Activated CD4-positive, alpha-beta memory T cell treated with anti-CD3 and anti-CD28 coated beads, Interleukin-2, amount 10 ng/mL, durations not matched to agents 7 days and 5 days (primary cell): ENCODE measurements at regions not wholly inside any gene's neighbourhood (a gene's known extent, or its start where the extent isn't known, plus 50 kb on each side); places are given as distances from the start of the nearest gene placed in this dataset.

ENCODE experiments used
- CTCF ChIA-PET: fragments of 350-600 bp; sonication (Branson Sonifier 250); formaldehyde crosslinking; loops from one replicate; lab custom pipeline; 2021; ENCODE audit warnings: antibody characterized with exemption, inconsistent platforms; lab: Charles Lee
- POLR2A ChIA-PET: fragments of 350-600 bp; sonication (Branson Sonifier 250); formaldehyde crosslinking; loops from one replicate; lab custom pipeline; 2021; ENCODE audit warnings: antibody characterized with exemption; lab: Charles Lee
- DNase-seq: peaks from one replicate; pipeline ENCODE4 v3.0.0-alpha.2; 2020
- H3K27ac Mint-ChIP-seq: one replicate; pipeline ENCODE4 v1.8.0; 2021; ENCODE audit warnings: mild to moderate bottlenecking, mixed read lengths
- H3K27me3 Mint-ChIP-seq: one replicate; pipeline ENCODE4 v1.8.0; 2021; ENCODE audit warnings: mixed read lengths
- H3K36me3 Mint-ChIP-seq: one replicate; pipeline ENCODE4 v1.8.0; 2021; ENCODE audit warnings: low read depth, mixed read lengths
- H3K4me1 Mint-ChIP-seq: one replicate; pipeline ENCODE4 v1.8.0; 2021; ENCODE audit warnings: mixed read lengths
- H3K4me3 Mint-ChIP-seq: one replicate; pipeline ENCODE4 v1.8.0; 2021; ENCODE audit warnings: mild to moderate bottlenecking, mixed read lengths
- H3K9me3 Mint-ChIP-seq: one replicate; pipeline ENCODE4 v1.8.0; 2021; ENCODE audit warnings: mixed read lengths

DNA sequence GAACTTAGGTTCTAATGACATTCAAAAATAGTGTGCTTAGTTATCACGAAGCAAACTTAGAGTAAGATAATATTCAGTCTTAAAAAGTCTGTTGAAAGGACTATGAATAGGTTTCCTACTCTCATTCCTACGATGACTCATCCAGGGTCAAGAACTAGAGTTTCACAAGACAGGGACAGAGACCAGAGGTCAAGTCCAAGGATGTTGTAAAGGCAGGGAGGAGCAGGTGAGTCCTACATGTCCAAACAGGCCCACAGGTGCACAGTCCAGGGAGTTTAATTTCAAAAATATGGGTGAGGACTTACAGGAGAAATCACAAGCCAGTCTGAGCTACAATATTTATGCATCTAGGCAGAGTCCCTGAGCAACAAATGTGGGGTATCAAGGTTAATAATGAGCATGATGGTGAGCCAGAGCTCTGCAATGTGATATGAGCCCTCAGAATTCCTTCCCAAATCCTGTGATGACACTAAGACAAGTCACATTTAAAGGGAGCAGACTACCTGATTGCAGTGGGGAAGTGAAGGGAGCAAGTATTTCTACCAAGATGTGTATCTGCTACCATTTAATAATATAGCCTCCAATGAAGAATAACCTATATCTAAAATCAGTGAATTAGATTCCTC, 100.0 kb upstream of the NRIP1 start:
- H3K4me1 Mint-ChIP-seq: no peaks in the 10 kb centered on the region
- H3K27me3 Mint-ChIP-seq: peaks cover 2% of the 10 kb centered on the region
- H3K27ac Mint-ChIP-seq: no peak overlapping the region
- POLR2A ChIA-PET: no interaction called here
- H3K36me3 Mint-ChIP-seq: no peaks in the 10 kb centered on the region
- H3K4me3 Mint-ChIP-seq: no peak overlapping the region
- H3K9me3 Mint-ChIP-seq: no peaks in the 10 kb centered on the region
- CTCF ChIA-PET: interaction anchor here (1.4 kb wide), 1 partner anchor 318 kb away, joined by 3 read pairs; no protein-coding TSS in a partner anchor
- DNase-seq: no peak

- ChIA-PET POLR2A (no interaction called here), CTCF (no interaction called here)
- no peaks in the 10 kb centered on the region for H3K9me3 Mint-ChIP-seq
- H3K4me1 Mint-ChIP-seq: no peaks in the 10 kb centered on the region
- H3K36me3 Mint-ChIP-seq: no peaks in the 10 kb centered on the region
- no peak for DNase-seq
- no peaks in the 10 kb centered on the region for H3K27me3 Mint-ChIP-seq
- H3K4me3 Mint-ChIP-seq: no peak overlapping the region
- no peak overlapping the region for H3K27ac Mint-ChIP-seq
These were observed 105.8 kb upstream of the NRIP1 start for GRCh38 chr21:15170614-15171013.

DNA sequence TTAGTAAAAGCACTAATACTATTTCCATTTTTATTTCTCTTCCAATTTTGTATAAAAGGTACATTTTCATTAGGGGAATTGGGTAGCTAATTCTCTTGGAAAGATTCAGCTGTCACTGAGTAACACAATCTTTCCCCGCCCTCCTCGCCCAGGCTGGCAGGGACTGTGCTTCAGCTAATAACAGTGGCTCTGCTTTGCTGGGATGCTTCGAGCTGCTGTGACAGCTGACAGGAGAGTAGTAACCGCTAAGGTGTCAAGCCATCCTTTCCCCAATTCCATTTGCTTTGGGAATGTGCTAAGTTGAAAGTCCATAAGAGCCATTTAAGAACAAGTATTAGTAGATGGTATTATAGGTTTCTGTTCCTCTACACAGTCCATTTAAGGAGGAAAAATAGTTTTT, 106.7 kb upstream of the NRIP1 start:
- H3K9me3 Mint-ChIP-seq: no peaks in the 10 kb centered on the region
- H3K36me3 Mint-ChIP-seq: no peaks in the 10 kb centered on the region
- DNase-seq: no peak
- no peaks in the 10 kb centered on the region for H3K27me3 Mint-ChIP-seq
- H3K4me1 Mint-ChIP-seq: no peaks in the 10 kb centered on the region
- no peak overlapping the region for H3K27ac Mint-ChIP-seq
- CTCF ChIA-PET: no interaction called here
- POLR2A ChIA-PET: no interaction called here
- H3K4me3 Mint-ChIP-seq: no peak overlapping the region

DNA sequence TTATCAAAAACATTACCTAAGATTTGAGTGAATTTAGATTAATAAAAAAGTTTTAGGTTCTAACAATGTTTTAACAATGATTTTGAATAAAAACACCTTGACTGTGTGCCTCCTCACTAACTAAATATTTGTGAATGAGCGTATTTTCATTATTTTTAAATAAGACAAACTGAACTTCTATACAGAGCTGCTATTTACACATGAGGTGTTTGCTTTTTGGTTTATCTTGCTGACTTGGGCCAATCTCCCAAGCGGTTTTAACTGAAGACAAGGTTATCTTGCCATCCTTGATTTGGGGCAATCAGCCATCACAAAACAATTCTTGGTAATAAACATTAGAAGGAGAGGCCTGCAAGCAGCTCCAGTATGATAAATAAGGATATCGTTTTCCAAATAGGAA, 108.2 kb upstream of the NRIP1 start:
- POLR2A ChIA-PET: no interaction called here
- Mint-ChIP-seq H3K36me3 (no peaks in the 10 kb centered on the region), H3K27ac (no peak overlapping the region), H3K4me3 (no peak overlapping the region), H3K27me3 (no peaks in the 10 kb centered on the region), H3K9me3 (no peaks in the 10 kb centered on the region), H3K4me1 (no peaks in the 10 kb centered on the region)
- no peak for DNase-seq
- CTCF ChIA-PET: no interaction called here

DNA sequence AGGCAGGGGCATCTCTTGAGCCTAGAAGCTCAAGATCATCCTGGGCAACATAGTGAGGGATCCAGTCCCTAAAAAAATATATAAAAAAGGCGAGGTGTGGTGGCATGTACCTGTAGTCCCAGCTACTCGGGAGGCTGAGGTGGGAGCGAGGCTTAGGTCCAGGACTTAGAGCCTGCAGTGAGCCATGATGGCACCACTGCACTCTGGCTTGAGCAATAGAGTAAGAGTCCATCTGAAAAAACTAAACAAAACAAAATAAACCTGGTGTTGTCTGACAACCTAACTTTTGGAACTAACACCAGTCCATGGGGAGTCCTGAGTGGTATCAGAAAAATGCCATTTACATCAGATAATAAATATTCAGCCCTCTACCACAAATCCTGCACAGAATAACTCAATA, 110.1 kb upstream of the NRIP1 start:
- H3K36me3 Mint-ChIP-seq: no peaks in the 10 kb centered on the region
- no peaks in the 10 kb centered on the region for H3K9me3 Mint-ChIP-seq
- H3K4me1 Mint-ChIP-seq: no peaks in the 10 kb centered on the region
- ChIA-PET CTCF (no interaction called here), POLR2A (no interaction called here)
- H3K27ac Mint-ChIP-seq: no peak overlapping the region
- no peak overlapping the region for H3K4me3 Mint-ChIP-seq
- peaks cover 3% of the 10 kb centered on the region for H3K27me3 Mint-ChIP-seq
- no peak for DNase-seq

DNA sequence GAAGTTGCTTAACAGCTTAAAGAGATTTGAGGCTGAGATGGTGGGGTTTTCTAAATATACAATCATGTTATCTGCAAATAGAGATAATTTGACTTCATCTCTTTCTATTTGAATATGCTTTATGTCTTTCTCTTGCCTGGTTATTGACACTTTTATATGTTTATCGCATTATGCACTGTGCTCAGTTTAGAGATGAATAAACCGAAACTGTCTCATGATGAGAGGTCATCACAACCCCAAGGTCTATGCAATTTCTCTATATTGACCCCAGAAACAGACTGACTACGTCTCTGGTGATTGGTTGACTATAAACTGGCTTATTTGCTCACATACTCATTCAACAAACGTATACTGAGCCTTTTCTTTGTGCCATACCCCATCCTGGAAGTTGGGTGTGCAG, 117.9 kb upstream of the NRIP1 start:
- ChIA-PET CTCF (no interaction called here), POLR2A (no interaction called here)
- no peaks in the 10 kb centered on the region for H3K9me3 Mint-ChIP-seq

DNA sequence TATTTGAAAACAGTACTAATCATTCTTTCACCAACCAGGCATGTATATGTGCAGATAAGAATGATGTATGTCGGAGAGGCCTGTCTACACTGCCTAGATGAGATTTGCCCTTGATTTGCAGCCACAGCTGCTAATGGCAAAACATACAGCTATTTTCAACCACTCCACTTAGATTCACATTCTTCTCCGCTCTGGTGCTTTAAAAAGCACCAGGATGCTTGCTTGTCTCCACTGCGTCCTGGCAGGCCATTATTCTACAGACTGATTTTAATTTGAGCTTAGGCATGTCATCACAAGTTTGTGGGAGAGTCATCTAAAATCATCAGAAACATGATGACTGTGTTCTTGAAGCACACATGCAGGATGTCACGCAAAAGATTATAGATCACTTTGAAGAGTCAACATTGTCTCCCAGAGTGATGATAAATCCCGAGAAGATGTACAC, 119.0 kb upstream of the NRIP1 start:
- Mint-ChIP-seq H3K27me3 (no peaks in the 10 kb centered on the region), H3K9me3 (no peaks in the 10 kb centered on the region), H3K27ac (no peak overlapping the region), H3K4me1 (no peaks in the 10 kb centered on the region), H3K36me3 (no peaks in the 10 kb centered on the region), H3K4me3 (no peak overlapping the region)
- POLR2A ChIA-PET: no interaction called here
- no peak for DNase-seq
- CTCF ChIA-PET: no interaction called here

More for the DNA sequence above, 117.9 kb upstream of the NRIP1 start:
- H3K4me3 Mint-ChIP-seq: no peak overlapping the region
- no peak overlapping the region for H3K27ac Mint-ChIP-seq
- peaks cover 3% of the 10 kb centered on the region for H3K27me3 Mint-ChIP-seq
- H3K4me1 Mint-ChIP-seq: no peaks in the 10 kb centered on the region
- DNase-seq: no peak
- H3K36me3 Mint-ChIP-seq: no peaks in the 10 kb centered on the region

DNA sequence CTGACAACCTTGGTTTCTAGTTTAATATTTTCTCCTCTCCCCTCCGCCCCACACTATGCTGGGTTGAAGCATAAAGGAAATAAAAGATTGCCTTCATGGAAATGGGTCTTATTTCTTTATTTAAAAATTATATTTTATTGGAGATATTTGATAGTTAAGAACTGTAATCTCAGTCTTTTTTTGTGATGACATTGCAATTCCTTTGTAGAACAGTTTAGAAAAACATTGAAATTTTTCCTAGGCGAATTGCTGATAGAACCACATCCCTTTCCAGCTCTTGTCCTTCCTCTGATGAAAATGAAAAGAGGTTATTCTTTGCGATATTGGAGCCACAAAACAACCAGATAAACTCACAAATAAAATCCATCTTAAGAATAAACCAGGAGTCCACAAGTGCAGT, 125.6 kb upstream of the NRIP1 start:
- H3K4me3 Mint-ChIP-seq: no peak overlapping the region
- H3K27me3 Mint-ChIP-seq: peaks cover 2% of the 10 kb centered on the region
- no peaks in the 10 kb centered on the region for H3K4me1 Mint-ChIP-seq
- CTCF ChIA-PET: no interaction called here
- POLR2A ChIA-PET: no interaction called here
- H3K36me3 Mint-ChIP-seq: no peaks in the 10 kb centered on the region
- no peaks in the 10 kb centered on the region for H3K9me3 Mint-ChIP-seq
- no peak for DNase-seq
- H3K27ac Mint-ChIP-seq: no peak overlapping the region

DNA sequence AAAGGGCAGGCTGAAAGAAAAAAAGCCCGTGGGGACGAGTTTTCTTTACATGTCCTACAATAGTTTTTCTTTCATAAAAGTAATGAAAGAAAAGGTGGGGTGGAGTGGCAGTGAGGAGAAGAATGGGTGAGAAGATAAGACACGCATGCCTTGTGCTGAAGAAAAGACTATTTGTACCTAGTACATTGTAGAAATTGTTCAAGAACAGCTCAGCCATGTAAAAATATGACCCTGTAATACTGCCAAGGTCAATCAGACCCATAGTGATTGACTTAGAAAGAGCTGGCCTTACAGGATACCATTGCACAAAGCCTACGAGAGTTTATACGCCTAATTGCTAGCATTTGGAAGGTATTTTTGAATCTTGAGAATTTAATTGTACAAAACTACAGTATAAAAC, 126.0 kb upstream of the NRIP1 start:
- Mint-ChIP-seq H3K9me3 (no peaks in the 10 kb centered on the region), H3K36me3 (no peaks in the 10 kb centered on the region), H3K27me3 (peaks cover 2% of the 10 kb centered on the region), H3K4me1 (no peaks in the 10 kb centered on the region), H3K4me3 (no peak overlapping the region), H3K27ac (no peak overlapping the region)
- DNase-seq: no peak
- ChIA-PET POLR2A (no interaction called here), CTCF (no interaction called here)

DNA sequence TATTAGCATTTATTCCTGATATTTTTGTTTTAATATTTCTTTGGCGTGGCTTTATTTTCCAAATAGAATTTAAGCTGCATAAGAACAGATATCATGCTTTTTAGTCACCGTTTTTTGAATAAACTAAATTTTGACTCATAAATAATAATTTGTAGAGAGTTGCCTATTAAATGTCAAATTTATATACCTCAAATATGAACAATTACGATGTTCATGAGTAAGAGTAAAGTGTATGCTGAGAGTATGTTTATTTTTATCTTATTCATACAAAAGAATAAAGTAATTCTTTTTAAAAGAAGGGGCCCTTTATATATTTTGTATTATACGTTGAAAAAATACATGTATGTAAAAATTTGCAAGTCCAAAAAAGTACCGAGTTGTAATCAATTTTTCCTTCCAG, 126.5 kb upstream of the NRIP1 start:
- CTCF ChIA-PET: no interaction called here
- H3K9me3 Mint-ChIP-seq: no peaks in the 10 kb centered on the region
- no peak for DNase-seq
- H3K36me3 Mint-ChIP-seq: no peaks in the 10 kb centered on the region
- H3K27ac Mint-ChIP-seq: no peak overlapping the region
- H3K27me3 Mint-ChIP-seq: peaks cover 2% of the 10 kb centered on the region
- no peaks in the 10 kb centered on the region for H3K4me1 Mint-ChIP-seq
- POLR2A ChIA-PET: no interaction called here
- H3K4me3 Mint-ChIP-seq: no peak overlapping the region

- ChIA-PET POLR2A (no interaction called here), CTCF (no interaction called here)
- no peak overlapping the region for H3K4me3 Mint-ChIP-seq
- no peaks in the 10 kb centered on the region for H3K9me3 Mint-ChIP-seq
- no peak overlapping the region for H3K27ac Mint-ChIP-seq
- no peaks in the 10 kb centered on the region for H3K36me3 Mint-ChIP-seq
- peaks cover 2% of the 10 kb centered on the region for H3K27me3 Mint-ChIP-seq
- H3K4me1 Mint-ChIP-seq: no peaks in the 10 kb centered on the region
- no peak for DNase-seq
These were observed 127.4 kb upstream of the NRIP1 start for GRCh38 chr21:15192243-15192642.

DNA sequence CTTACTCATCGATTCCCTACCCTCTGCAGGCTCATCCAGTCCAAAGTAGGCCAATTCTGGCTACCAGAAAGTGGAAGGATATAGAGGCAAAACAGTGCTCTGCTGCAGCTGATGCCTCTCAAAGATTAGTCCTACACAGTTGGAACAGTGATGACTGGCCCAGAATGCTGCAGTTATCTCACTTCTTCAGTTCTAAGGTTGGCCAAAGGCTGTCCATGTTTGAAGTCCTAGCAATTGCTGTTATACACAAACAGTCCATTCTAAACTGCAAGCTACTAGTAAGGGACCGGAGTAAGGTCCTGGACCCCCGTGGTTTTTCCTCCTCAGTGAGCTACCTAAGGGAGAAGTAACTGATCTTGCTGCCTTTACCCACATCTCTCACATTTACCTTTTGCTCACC, 129.1 kb upstream of the NRIP1 start:
- H3K27ac Mint-ChIP-seq: no peak overlapping the region
- H3K4me3 Mint-ChIP-seq: no peak overlapping the region
- no peaks in the 10 kb centered on the region for H3K9me3 Mint-ChIP-seq
- ChIA-PET POLR2A (no interaction called here), CTCF (no interaction called here)
- no peaks in the 10 kb centered on the region for H3K36me3 Mint-ChIP-seq
- H3K27me3 Mint-ChIP-seq: peaks cover 2% of the 10 kb centered on the region
- DNase-seq: no peak
- no peaks in the 10 kb centered on the region for H3K4me1 Mint-ChIP-seq

GRCh38 chr21:15195104-15195503, 130.3 kb upstream of the NRIP1 start:
- Mint-ChIP-seq H3K4me1 (no peaks in the 10 kb centered on the region), H3K36me3 (no peaks in the 10 kb centered on the region), H3K9me3 (no peaks in the 10 kb centered on the region), H3K27me3 (peaks cover 2% of the 10 kb centered on the region), H3K4me3 (no peak overlapping the region), H3K27ac (no peak overlapping the region)
- ChIA-PET POLR2A (no interaction called here), CTCF (no interaction called here)
- DNase-seq: no peak

GRCh38 chr21:15195768-15196167, 131.0 kb upstream of the NRIP1 start:
- CTCF ChIA-PET: no interaction called here
- peaks cover 2% of the 10 kb centered on the region for H3K27me3 Mint-ChIP-seq
- no peaks in the 10 kb centered on the region for H3K4me1 Mint-ChIP-seq
- H3K27ac Mint-ChIP-seq: no peak overlapping the region
- no peaks in the 10 kb centered on the region for H3K36me3 Mint-ChIP-seq
- H3K9me3 Mint-ChIP-seq: no peaks in the 10 kb centered on the region
- DNase-seq: no peak
- POLR2A ChIA-PET: no interaction called here
- H3K4me3 Mint-ChIP-seq: no peak overlapping the region
